PC-3 (cell line): ENCODE measurements at regions not wholly inside any gene's neighbourhood (a gene's known extent, or its start where the extent isn't known, plus 50 kb on each side); places are given as distances from the start of the nearest gene placed in this dataset.

Experiments
- ATAC-seq: fragments of 200-7000 bp; cut with Tn5 transposase; 2 replicates; pipeline ENCODE4 v1.9.1; 2020; ENCODE audit warnings: mild to moderate bottlenecking, moderate library complexity
- BruUV-seq: library from RNA; stranded (reverse); fragments of 400-500 nt; replicated peaks from 2 replicates; lab custom pipeline; 2021; lab: Mats Ljungman, UMichigan
- CTCF ChIA-PET: fragments of 300-600 bp; sonication (Branson Sonifier 250); formaldehyde crosslinking; loops from one replicate; lab custom pipeline; 2022; ENCODE audit warnings: antibody characterized with exemption; lab: Charles Lee
- POLR2A ChIA-PET: fragments of 300-600 bp; sonication (Branson Sonifier 250); formaldehyde crosslinking; loops from one replicate; lab custom pipeline; 2022; ENCODE audit warnings: antibody characterized with exemption; ENCODE audit not compliant: unreplicated experiment; lab: Charles Lee
- DNase-seq: peaks from one replicate; pipeline ENCODE4 v3.0.0-alpha.2; 2015
- H2AFZ ChIP-seq: fragments of 300-600 bp; sonication (generic); 2 replicates; pipeline ENCODE4 v1.6.0; 2016; ENCODE audit warnings: antibody characterized with exemption, low read length
- H3F3A ChIP-seq: fragments of 300-600 bp; sonication (generic); one replicate; pipeline ENCODE4 v1.6.0; 2017; ENCODE audit warnings: antibody characterized with exemption, low read length, control low read depth, mild to moderate bottlenecking; ENCODE audit not compliant: unreplicated experiment
- H3K27ac ChIP-seq: fragments of 300-600 bp; sonication (generic); 2 replicates; pipeline ENCODE4 v1.5.1; 2016; ENCODE audit warnings: mild to moderate bottlenecking, low read length
- H3K27me3 ChIP-seq: fragments of 300-600 bp; sonication (generic); 2 replicates; pipeline ENCODE4 v1.6.1; 2016; ENCODE audit warnings: low read length, mixed read lengths
- H3K36me3 ChIP-seq: fragments of 300-600 bp; sonication (generic); 2 replicates; pipeline ENCODE4 v1.6.1; 2016; ENCODE audit warnings: low read depth, mixed run types, low read length, mixed read lengths
- H3K4me1 ChIP-seq: fragments of 300-600 bp; sonication (generic); 2 replicates; pipeline ENCODE4 v1.5.1; 2016; ENCODE audit warnings: low read length; ENCODE audit not compliant: insufficient read depth
- H3K4me2 ChIP-seq: fragments of 300-600 bp; sonication (generic); 2 replicates; pipeline ENCODE4 v1.6.0; 2016; ENCODE audit warnings: low read length
- H3K4me3 ChIP-seq: fragments of 300-600 bp; sonication (generic); 2 replicates; pipeline ENCODE4 v1.5.1; 2016; ENCODE audit warnings: mild to moderate bottlenecking, low read length, mixed read lengths
- H3K79me2 ChIP-seq: fragments of 300-600 bp; sonication (generic); 2 replicates; pipeline ENCODE4 v1.6.1; 2017; ENCODE audit warnings: low read length, mixed read lengths
- H3K9ac ChIP-seq: fragments of 300-600 bp; sonication (generic); 2 replicates; pipeline ENCODE4 v1.6.0; 2016; ENCODE audit warnings: mild to moderate bottlenecking, low read length
- H3K9me2 ChIP-seq: fragments of 300-600 bp; sonication (generic); replicated peaks from 2 replicates; pipeline ENCODE4 v1.6.1; 2016; ENCODE audit warnings: mixed run types, low read length, mixed read lengths
- H3K9me3 ChIP-seq: fragments of 300-600 bp; sonication (generic); 2 replicates; pipeline ENCODE4 v1.6.1; 2016; ENCODE audit warnings: low read length, mixed read lengths
- H4K20me1 ChIP-seq: fragments of 300-600 bp; sonication (generic); 2 replicates; pipeline ENCODE4 v1.6.1; 2016; ENCODE audit warnings: low read length, mixed read lengths
- EZH2 ChIP-seq: fragments of 300-600 bp; sonication (generic); IDR thresholded peaks from one replicate; pipeline ENCODE4 v1.6.1; 2017; ENCODE audit warnings: antibody characterized with exemption, mild to moderate bottlenecking, low read length; ENCODE audit not compliant: unreplicated experiment
- EZH2phosphoT487 ChIP-seq: fragments of 300-600 bp; sonication (generic); IDR thresholded peaks from 2 replicates; pipeline ENCODE4 v1.6.1; 2018; ENCODE audit warnings: mild to moderate bottlenecking, antibody characterized with exemption, low read length, borderline replicate concordance
- intact Hi-C: fragments of 100-400 bp; cut with micrococcal nuclease; formaldehyde crosslinking; loops from 2 replicates; pipeline ENCODE4 v1.9.0; 2023
- TF ChIP-seq, protein P1 (sequence below): fragments of 300-600 bp; sonication (generic); conservative IDR thresholded peaks from 2 replicates; pipeline ENCODE4 v1.5.1; 2017; ENCODE audit warnings: antibody characterized with exemption, low read depth, mild to moderate bottlenecking, low read length

DNA sequence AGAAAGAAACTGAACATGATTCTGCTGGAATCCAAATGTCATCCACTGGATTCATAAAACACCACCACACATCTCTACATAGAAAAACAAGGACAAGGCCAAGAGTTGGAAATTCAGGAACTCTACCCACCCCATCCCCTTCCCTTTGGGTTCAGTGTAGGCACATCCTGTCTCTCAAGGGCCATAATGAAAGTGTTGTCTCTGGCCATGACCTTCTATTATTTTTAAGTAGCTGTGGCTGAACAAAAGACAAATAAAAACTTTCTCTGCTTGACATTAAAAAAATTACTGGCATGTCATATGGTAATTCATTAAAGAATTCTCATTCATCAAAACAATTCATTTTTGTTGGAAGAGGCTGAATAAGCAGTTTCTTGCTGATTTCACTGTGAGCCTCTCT is 54.9 kb upstream of the ZBTB18 start:
- BruUV-seq, result no TSS peak
- Histone ChIP-seq H3K4me1 (no peaks in the 10 kb centered on the region), H3K79me2 (no peaks in the 10 kb centered on the region), H3K9me3 (no peaks in the 10 kb centered on the region), H3K4me2 (no peak overlapping the region), H4K20me1 (no peaks in the 10 kb centered on the region), H3F3A (no peaks in the 10 kb centered on the region), H3K27me3 (no peaks in the 10 kb centered on the region), H3K9me2 (no peaks in the 10 kb centered on the region), H3K9ac (no peak overlapping the region), H2AFZ (no peak overlapping the region), H3K4me3 (no peak overlapping the region), H3K36me3 (no peaks in the 10 kb centered on the region), H3K27ac (no peak overlapping the region)
- intact Hi-C loops, result no loop called here
- TF ChIP-seq EZH2phosphoT487 (no peak), EZH2 (no peak)
- TF ChIP-seq, protein P1, sequence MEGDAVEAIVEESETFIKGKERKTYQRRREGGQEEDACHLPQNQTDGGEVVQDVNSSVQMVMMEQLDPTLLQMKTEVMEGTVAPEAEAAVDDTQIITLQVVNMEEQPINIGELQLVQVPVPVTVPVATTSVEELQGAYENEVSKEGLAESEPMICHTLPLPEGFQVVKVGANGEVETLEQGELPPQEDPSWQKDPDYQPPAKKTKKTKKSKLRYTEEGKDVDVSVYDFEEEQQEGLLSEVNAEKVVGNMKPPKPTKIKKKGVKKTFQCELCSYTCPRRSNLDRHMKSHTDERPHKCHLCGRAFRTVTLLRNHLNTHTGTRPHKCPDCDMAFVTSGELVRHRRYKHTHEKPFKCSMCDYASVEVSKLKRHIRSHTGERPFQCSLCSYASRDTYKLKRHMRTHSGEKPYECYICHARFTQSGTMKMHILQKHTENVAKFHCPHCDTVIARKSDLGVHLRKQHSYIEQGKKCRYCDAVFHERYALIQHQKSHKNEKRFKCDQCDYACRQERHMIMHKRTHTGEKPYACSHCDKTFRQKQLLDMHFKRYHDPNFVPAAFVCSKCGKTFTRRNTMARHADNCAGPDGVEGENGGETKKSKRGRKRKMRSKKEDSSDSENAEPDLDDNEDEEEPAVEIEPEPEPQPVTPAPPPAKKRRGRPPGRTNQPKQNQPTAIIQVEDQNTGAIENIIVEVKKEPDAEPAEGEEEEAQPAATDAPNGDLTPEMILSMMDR, result no peak
- ChIA-PET POLR2A (no interaction called here), CTCF (interaction anchor here (0.6 kb wide), 1 partner anchor 378 kb away, joined by 14 read pairs; no protein-coding TSS in a partner anchor)
- DNase-seq, result no peak
- ATAC-seq, result no peak

- Histone ChIP-seq H2AFZ (no peak overlapping the region), H3K27me3 (no peaks in the 10 kb centered on the region), H3K4me2 (no peak overlapping the region), H3K36me3 (no peaks in the 10 kb centered on the region), H3K27ac (no peak overlapping the region), H3F3A (no peaks in the 10 kb centered on the region), H3K79me2 (no peaks in the 10 kb centered on the region), H3K9me2 (no peaks in the 10 kb centered on the region), H3K4me3 (no peak overlapping the region), H3K4me1 (no peaks in the 10 kb centered on the region), H3K9ac (no peak overlapping the region), H3K9me3 (no peaks in the 10 kb centered on the region; the same call in 1 of the 2 replicates), H4K20me1 (no peaks in the 10 kb centered on the region)
- CTCF ChIA-PET, result no interaction called here
- peak; percentile 90 for ATAC-seq
- POLR2A ChIA-PET, result no interaction called here
- DNase-seq, result peak; percentile 53
- TF ChIP-seq, protein P1, result no peak
- TF ChIP-seq EZH2 (no peak), EZH2phosphoT487 (no peak)
- intact Hi-C loops, result no loop called here
- no TSS peak for BruUV-seq
Observed at GRCh38 chr1:243991650-243992049, 59.4 kb upstream of the ZBTB18 start.

GRCh38 chr1:243984788-243985187 is 66.3 kb upstream of the ZBTB18 start:
- H3K79me2 ChIP-seq, result no peaks in the 10 kb centered on the region
- TF ChIP-seq EZH2phosphoT487, result no peak
- TF ChIP-seq, protein P1, result no peak
- no peak for TF ChIP-seq EZH2
- ATAC-seq (no peak), DNase-seq (no peak)
- no peak overlapping the region for H3K4me3 ChIP-seq
- no peak overlapping the region for H3K4me2 ChIP-seq
- no peak overlapping the region for H3K9ac ChIP-seq
- no peaks in the 10 kb centered on the region for H4K20me1 ChIP-seq
- H3K27ac ChIP-seq, result no peak overlapping the region
- no peaks in the 10 kb centered on the region for H3K4me1 ChIP-seq
- H2AFZ ChIP-seq, result no peak overlapping the region
- ChIA-PET POLR2A (no interaction called here), CTCF (no interaction called here)
- H3K9me3 ChIP-seq, result no peaks in the 10 kb centered on the region; the same call in 1 of the 2 replicates
- intact Hi-C loops, result no loop called here
- no peaks in the 10 kb centered on the region for H3K36me3 ChIP-seq
- H3K9me2 ChIP-seq, result no peaks in the 10 kb centered on the region
- H3F3A ChIP-seq, result no peaks in the 10 kb centered on the region
- H3K27me3 ChIP-seq, result no peaks in the 10 kb centered on the region
- BruUV-seq, result no TSS peak
